ENCODE measurements at regions not wholly inside any gene's neighbourhood (a gene's known extent, or its start where the extent isn't known, plus 50 kb on each side); places are given as distances from the start of the nearest gene placed in this dataset.

GRCh38 chr15:66864086-66864830, 162.2 kb downstream of the SMAD6 start:
- no peak for TF ChIP-seq ZBTB33 (IDR thresholded peaks at IDR 0.05)
- no peak for TF ChIP-seq FOXM1 (IDR thresholded peaks at IDR 0.05; ENCODE audit: low read depth, low read length)
